C4-2B (cell line): ENCODE measurements at regions not wholly inside any gene's neighbourhood (a gene's known extent, or its start where the extent isn't known, plus 50 kb on each side); places are given as distances from the start of the nearest gene placed in this dataset.

Experiments
- ZFX ChIP-seq: fragments of 450-650 bp; IDR thresholded peaks from 2 replicates; pipeline ENCODE4 v1.6.1; 2017
- TF ChIP-seq, protein P1 (sequence below): fragments of 450-650 bp; conservative IDR thresholded peaks from 2 replicates; pipeline ENCODE4 v1.5.1; 2017; ENCODE audit warnings: mild to moderate bottlenecking

DNA sequence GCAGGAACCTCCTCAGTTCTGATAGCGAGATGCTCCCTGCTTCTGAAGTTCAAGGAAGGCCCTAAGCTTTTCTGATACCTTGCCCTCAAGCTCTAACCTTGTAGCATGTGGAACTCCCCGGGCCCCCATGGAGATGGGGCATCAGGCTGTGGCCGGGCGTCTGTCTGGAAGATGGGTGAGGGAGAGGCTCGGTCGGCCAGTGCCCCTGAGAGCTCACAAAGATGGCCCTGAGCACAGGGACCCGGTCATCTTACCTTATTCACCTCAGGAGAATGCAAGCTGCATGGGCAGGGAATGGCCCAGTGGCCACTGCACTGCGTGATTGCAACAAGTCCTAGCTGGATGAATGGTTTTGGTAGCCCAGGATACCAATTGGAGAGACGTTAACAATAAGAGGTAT lies 830.3 kb downstream of the TBC1D22A start:
- TF ChIP-seq, protein P1, sequence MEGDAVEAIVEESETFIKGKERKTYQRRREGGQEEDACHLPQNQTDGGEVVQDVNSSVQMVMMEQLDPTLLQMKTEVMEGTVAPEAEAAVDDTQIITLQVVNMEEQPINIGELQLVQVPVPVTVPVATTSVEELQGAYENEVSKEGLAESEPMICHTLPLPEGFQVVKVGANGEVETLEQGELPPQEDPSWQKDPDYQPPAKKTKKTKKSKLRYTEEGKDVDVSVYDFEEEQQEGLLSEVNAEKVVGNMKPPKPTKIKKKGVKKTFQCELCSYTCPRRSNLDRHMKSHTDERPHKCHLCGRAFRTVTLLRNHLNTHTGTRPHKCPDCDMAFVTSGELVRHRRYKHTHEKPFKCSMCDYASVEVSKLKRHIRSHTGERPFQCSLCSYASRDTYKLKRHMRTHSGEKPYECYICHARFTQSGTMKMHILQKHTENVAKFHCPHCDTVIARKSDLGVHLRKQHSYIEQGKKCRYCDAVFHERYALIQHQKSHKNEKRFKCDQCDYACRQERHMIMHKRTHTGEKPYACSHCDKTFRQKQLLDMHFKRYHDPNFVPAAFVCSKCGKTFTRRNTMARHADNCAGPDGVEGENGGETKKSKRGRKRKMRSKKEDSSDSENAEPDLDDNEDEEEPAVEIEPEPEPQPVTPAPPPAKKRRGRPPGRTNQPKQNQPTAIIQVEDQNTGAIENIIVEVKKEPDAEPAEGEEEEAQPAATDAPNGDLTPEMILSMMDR: no peak
- no peak for TF ChIP-seq ZFX
